ENCODE measurements at regions not wholly inside any gene's neighbourhood (a gene's known extent, or its start where the extent isn't known, plus 50 kb on each side); places are given as distances from the start of the nearest gene placed in this dataset.
"Not testable (repeated sequence)": the region's sequence is repeated elsewhere in the genome, so short reads cannot be mapped to it uniquely, and the experiment has no call there.

DNA sequence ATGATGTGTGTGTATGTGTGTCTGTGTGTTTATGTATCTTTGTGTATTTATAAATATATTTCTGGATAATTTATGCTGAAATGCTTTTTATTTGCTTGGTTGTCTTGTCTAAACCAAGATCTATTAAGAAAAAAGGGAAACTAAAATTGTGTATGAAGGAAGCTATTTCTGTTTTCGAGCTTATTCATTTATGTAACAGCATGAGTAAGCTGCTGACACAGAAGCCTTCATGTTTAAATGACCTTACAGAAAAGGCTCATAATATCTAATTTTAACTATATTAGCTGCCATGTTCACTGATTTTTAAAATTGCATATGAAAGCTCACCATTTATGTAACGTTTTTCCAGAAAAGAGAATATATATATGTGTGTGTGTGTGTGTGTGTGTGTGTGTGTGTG is 392.8 kb downstream of the PTH2R start:
- DNase-seq, result no peak

DNA sequence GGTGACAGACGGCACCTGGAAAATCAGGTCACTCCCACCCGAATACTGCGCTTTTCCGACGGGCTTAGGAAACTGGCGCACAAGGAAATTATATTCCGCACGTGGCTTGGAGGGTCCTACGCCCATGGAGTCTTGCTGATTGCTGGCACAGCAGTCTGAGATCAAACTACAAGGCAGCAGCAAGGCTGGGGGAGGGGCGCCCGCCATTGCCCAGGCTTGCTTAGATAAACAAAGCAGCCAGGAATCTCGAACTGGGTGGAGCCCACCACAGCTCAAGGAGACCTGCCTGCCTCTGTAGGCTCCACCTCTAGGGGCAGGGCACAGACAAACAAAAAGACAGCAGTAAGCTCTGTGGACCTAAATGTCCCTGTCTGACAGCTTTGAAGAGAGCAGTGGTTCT is 394.3 kb downstream of the PTH2R start:
- DNase-seq, result not testable (repeated sequence)

GRCh38 chr2:208807756-208808155 is 401.2 kb downstream of the PTH2R start:
- no peak for DNase-seq

GRCh38 chr2:208811885-208812284 is 405.3 kb downstream of the PTH2R start:
- DNase-seq, result not testable (repeated sequence)

- no peak for DNase-seq
Observed at GRCh38 chr2:208819190-208819589, 412.6 kb downstream of the PTH2R start.

GRCh38 chr2:208820014-208820688 is 413.6 kb downstream of the PTH2R start:
- no peak for DNase-seq

DNA sequence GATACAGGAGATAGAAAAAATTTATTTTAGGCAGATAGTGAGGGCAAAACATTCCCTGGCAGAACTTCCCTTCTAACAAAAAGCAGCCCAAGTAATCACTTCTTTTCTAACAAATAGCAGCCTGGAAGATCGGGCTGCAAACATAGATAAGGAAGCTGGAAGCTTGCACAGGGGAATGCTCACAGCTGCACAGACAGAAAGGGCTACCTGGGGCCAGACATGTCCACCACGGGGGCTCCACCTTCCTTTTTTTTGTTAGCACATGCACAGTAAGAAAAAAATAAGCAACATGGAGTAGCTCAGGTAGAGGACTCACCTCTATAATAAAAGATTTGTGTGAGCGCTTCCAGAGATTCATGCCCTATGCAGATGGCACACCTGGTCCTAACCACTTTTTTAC is 420.5 kb downstream of the PTH2R start:
- no peak for DNase-seq

DNA sequence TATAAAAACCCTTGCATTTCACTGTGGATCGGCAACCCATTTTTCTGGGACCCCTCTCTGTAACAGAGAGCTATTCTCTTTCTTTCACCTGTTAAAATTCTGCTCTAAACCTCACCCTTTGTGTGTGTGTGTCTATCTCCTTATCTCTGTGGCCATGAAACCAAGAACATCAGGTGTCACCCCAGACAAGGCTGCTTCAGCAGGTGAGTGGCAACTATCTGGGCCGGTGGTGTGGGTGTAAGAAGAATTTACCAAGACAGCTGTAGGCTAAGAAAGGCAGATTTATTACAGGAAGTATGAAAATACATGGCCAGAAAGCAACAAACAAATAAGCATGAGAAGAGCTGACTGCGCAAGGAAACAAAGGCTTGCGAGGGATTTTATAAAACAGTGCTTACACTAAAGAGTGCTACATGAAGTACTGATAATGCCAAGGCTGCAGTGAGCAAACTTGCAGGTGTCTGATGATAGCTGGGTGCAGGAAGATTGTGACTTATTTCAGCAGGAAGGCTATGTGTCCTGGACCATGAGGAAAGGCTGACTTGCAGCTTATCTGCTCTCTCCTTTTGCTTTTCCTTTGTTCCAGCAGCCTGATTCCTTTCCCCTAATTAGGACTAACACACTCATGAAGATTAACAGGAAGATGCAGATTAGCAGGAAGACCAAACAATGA is 421.1 kb downstream of the PTH2R start:
- DNase-seq, result no peak

DNA sequence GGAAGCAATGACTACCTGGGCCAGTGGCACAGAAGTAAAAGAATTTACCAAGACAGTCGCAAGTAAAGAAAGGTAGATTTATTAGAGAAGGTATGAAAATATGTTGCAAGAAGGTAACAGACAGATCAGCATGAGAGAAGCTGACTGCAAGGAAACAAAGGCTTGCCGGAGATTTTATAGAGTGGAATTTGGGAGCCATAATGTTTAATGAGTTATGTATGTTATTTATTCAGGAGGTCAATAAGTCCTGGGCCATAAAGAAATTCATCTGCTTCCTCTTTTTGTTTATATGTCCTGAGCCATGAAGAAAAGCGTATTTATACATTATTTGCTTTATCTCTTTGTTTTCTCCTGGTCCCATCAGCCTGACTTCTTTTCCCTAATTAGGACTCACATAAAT is 423.6 kb downstream of the PTH2R start:
- no peak for DNase-seq

GRCh38 chr2:208847651-208848050 is 441.1 kb downstream of the PTH2R start:
- DNase-seq, result no peak

DNA sequence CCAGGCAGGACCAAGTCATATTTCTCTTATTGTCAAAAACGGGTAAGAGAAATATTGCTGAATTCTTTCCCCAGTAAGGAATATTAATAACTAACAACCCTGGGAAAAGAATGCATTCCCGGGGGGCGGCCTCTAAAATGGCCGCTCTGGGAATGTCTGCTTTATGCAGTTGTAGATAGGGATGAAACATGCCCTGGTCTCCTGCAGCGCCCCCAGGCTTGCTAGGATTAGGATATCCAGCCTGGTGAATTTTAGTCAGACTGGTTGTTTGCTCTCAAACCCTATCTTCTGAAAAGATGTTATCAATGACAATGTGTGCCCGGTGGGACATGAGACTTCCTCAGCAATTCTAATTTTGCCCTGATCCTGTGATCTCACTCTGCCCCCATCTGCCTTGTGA is 448.1 kb downstream of the PTH2R start:
- no peak for DNase-seq

GRCh38 chr2:208867374-208867773 is 460.8 kb downstream of the PTH2R start:
- DNase-seq, result no peak

GRCh38 chr2:208872591-208872990 is 466.0 kb downstream of the PTH2R start:
- DNase-seq, result no peak

DNA sequence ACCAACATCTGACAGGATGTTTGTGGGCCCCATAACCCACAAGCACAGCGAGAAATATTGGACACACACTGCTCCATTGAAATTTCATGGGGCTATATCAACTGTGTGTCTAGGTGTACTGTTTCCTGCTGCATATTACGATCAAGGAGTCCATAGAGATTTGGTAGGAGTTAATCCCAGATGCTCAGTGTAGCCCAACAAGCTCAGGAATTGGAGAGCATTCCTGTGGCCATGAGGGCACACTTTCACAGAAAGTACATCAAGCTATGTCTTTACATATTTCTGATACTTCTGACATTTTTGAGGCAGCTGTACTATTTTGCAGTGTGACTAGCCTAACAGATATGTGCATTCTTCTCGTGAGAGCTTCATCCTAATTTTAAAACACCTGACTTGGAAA is 473.1 kb downstream of the PTH2R start:
- DNase-seq, result no peak

GRCh38 chr2:208880171-208880570 is 473.6 kb downstream of the PTH2R start:
- DNase-seq, result no peak

DNA sequence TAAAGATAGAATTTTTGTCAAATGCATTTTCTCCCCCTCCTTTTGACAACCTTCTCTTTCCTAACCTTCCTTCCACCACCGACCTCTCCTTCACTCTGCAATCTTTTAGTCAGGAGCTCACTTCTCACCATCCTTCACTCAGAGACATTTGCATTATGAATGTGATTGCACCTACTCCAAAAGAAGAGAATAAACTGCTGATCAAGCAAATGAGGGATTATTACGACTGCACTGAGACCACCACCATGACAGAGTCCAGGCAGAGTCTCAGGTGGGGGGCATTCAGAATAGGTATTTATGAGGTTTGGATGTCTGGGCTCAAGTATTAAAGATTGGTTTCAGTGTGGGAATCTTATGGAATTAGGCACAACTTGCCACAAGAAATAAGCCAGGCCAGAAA is 483.9 kb downstream of the PTH2R start:
- no peak for DNase-seq

DNA sequence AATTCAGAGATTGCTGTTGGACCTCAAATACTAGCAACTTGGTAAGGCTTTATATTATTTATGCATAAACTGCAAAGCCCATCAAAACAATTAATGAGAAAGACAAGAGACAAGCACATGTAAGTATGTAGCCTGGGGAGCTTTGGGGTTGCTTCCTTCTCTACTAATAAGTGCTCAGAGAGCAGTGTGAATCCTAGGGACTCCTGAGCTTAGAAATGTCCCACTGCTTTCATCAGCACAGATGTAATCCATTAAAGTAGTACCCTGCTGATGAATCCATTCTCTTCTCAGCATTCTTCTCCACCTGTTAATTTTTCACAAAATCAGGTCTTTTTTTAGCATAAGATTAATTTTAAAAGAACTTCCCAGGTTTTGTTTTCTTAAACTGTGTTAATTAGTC is 485.6 kb downstream of the PTH2R start:
- no peak for DNase-seq

GRCh38 chr2:208906330-208906729 is 499.7 kb downstream of the PTH2R start:
- no peak for DNase-seq

GRCh38 chr2:208915401-208915800 is 508.4 kb upstream of the MAP2 start:
- no peak for DNase-seq

- DNase-seq, result no peak
Observed at GRCh38 chr2:208916881-208917280, 507.0 kb upstream of the MAP2 start.

- DNase-seq, result not testable (repeated sequence)
Observed at GRCh38 chr2:208921358-208921757, 502.5 kb upstream of the MAP2 start.

- DNase-seq, result no peak
Observed at GRCh38 chr2:208927867-208928266, 496.0 kb upstream of the MAP2 start.

DNA sequence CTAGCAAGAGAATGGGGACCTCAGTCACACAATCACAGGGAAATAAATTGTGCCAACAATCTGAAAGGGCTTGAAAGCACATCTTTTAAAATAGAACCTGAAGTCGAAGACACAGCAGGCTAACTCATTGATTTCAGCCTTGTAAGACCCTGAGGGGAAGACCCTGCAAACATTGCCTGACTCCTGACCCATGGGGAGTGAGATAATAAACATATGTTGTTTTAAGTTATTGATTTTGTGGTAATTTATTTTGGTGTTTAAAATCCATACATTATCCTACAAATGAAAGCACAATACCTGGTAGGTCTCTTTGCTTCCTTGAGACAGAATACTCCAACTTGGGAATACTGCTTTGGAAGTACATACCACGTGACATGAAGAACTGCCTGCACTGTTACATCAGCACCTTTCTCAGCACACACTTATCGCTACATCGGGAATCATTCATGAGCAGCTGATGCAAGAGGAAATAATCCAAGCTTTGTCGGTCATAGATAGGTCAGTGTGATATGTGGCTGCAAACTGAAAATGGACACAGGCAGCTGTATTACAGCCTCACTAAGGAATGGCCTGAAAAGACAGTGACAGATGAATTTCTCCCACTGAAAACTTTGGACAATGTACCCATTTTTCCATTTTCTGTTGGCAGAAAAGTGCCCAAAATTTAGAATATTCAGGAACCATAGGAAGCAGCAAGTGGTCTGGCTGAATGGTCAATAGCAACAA is 494.5 kb upstream of the MAP2 start:
- no peak for DNase-seq
